Urothelium cell line (cell line): ENCODE measurements at regions not wholly inside any gene's neighbourhood (a gene's known extent, or its start where the extent isn't known, plus 50 kb on each side); places are given as distances from the start of the nearest gene placed in this dataset.
A peak's percentile ranks its signal among the peaks of the same experiment; 100 is the strongest.
"Not testable (repeated sequence)": the region's sequence is repeated elsewhere in the genome, so short reads cannot be mapped to it uniquely, and the experiment has no call there.

Experiments used
- DNase-seq: peaks from one replicate; pipeline ENCODE4 v3.0.0; 2011; ENCODE audit warnings: low spot score, mixed read lengths
- FAIRE-seq: peaks from 2 replicates; lab custom pipeline; 2011; peaks lifted over from hg19 to GRCh38; lab: Jason Lieb, UNC

DNA sequence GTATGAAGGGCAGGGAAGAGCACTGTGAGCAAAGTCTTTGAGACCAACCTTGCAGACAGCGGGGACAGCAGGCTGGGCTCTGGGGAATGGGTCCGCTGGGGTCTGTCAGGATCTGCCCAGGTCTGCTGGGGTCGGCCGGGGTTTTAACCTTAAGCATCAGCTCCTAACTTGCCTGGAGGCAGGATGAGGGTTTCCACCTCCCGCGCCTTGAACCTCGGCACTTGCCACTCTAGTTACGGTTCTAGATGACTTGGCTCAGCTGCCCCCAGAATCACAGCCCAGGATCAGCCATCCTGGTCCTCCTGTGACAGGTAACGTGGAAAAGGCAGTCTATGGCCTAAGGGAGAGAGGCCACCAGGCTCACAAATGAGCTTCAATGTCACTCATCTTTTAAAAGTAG lies 50.4 kb upstream of the CACUL1 start:
- FAIRE-seq (no peak), DNase-seq (no peak)

DNA sequence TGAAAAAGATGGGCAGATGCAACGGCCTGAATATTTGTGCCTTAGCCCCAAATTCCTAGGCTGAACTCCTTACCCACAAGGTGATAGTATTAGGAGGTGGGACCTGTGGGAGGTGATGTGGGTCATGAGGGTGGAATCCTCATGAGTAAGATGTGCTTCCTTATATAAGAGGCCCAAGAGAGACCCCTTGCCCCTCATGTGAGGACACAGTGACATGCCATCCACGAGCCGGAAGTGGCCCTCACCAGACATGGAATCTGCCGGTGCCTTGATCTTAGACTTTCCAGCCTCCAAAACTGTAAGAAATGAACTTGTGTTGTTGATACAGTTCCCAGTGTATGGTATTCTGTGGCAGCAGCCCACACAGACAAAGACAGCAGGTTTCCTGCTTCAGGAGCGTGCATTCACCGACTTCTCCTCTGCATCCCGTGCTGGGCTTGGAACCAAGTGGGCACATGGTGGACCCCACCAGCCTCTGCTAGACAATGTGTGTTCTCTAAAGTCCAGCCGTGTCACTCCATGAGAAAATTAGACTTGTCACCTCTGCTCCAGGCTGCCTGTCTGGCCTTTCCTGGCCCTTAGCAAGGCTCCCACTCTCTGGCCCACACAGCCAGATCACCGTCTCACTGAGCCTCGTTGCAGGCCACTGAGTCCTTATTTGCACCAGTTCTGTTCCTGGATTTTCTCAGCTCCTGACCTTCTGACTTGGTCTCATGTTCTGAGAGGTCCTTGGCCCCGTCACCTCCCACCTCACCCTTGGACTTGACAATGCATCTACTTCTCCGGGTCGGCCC lies 52.9 kb upstream of the CACUL1 start:
- no peak for FAIRE-seq

GRCh38 chr10:118808601-118809356 lies 54.0 kb upstream of the CACUL1 start:
- FAIRE-seq = no peak
- no peak for DNase-seq

More for the DNA sequence above, 52.9 kb upstream of the CACUL1 start:
- no peak for DNase-seq

- no peak for DNase-seq
- no peak for FAIRE-seq
Observed at GRCh38 chr10:118809357-118810220, 54.8 kb upstream of the CACUL1 start.

GRCh38 chr10:118810796-118811505 lies 56.2 kb upstream of the CACUL1 start:
- DNase-seq (no peak), FAIRE-seq (no peak)

DNA sequence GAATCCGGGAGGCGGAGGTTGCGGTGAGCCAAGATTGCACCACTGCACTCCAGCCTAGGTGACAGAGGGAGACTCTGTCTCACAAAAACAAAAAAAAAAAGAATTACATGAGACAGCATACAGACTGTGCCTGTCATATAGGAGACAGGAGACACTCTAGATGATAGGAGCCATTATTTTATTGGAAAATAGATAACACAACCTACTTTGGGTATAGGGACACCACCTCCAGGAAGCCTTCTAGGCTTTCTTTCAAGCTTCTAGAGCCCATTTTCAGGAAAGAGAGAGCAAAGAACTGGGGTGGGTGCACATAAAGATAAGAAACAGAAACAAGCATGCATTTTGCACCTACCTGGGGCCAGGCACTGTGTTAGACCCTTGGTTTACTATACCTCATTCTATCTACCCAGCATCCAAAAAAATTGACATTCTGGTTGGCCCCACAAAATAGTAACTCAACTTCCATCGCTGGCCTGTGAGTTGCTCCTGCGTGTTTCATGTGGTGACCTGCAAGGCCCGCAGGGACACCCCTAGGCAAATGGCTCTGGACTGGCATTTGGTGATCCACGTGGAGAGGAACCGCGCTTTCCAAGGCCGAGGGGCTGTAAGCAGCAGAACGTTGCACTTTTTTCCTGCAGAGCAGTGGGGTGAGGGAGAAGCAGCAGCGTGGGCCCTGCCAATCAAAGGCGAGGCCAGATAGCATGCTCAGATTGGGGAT lies 57.1 kb upstream of the CACUL1 start:
- FAIRE-seq (no peak), DNase-seq (no peak)

DNA sequence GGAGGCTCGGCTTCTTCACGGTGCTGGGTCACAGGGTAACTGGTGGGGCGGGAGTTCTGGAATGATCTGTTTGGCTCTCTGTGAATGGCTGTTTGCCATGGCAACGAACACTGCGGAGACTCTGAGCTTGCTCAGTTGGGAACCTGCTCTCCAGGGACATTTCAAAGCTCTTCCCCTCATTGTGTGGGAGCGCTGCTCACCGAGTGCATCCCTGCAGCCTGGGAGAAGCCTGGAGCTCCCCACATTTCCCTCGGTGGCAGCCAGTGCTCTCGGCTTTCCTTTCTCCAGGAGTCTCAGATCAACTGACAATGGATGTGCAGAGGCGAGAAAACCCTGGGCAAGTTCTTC lies 57.6 kb upstream of the CACUL1 start:
- FAIRE-seq = no peak
- DNase-seq = no peak

DNA sequence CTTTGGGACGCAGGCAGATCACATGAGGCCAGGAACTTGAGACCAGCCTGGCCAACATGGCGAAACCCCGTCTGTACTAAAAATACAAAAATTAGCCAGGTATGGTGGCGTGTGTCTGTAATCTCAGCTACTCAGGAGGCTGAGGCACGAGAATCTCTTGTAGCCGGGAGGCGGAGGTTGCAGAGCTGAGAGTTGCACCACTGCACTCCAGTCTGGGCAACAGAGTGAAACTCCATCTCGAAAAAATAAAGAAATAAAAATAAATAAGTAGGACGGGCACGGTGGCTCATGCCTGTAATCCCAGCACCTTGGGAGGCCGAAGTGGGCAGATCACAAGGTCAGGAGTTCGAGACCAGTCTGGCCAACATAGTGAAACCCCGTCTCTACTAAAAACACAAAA lies 58.2 kb upstream of the CACUL1 start:
- FAIRE-seq, DNase-seq: not testable (repeated sequence)

DNA sequence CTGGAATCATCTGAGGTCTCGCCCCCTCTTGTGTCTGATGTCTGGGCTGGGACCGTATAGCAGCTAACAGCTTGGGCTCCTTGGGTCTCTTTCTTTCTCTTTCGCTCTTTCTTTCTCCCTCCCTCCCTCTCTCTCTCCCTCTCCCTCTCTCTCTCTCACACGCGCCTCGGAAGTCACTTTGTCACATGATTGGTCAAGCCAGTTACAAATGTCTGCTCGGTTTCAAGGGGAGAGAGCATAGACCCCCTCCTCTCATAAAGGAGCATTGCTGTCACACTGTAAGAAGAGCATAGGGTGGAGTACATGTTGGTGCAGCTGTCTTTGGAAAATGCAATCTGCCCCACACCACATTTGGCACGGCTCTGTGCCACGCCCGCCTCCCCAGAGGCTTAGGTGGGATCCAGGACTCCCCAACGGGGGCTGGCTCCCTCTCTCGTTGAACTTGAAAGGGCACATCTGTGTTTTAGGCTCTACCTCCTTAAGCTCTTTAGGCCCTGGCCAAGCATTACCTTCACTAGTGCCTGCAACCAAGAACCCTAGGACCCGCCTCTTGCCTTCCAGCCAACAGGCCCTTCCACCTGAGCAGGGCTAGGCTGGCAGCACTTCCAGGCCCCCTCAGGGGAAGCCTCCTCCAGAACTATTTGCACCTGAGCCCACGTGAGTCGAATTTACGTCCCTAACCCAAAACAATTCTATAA lies 61.9 kb upstream of the CACUL1 start:
- FAIRE-seq (peak; percentile 27), DNase-seq (no peak)

- FAIRE-seq (no peak), DNase-seq (no peak)
Observed at GRCh38 chr10:118817328-118818068, 62.7 kb upstream of the CACUL1 start.

GRCh38 chr10:118818621-118819221 lies 64.0 kb upstream of the CACUL1 start:
- DNase-seq (no peak), FAIRE-seq (no peak)

GRCh38 chr10:118820326-118821116 lies 65.8 kb upstream of the CACUL1 start:
- FAIRE-seq = no peak
- no peak for DNase-seq

DNA sequence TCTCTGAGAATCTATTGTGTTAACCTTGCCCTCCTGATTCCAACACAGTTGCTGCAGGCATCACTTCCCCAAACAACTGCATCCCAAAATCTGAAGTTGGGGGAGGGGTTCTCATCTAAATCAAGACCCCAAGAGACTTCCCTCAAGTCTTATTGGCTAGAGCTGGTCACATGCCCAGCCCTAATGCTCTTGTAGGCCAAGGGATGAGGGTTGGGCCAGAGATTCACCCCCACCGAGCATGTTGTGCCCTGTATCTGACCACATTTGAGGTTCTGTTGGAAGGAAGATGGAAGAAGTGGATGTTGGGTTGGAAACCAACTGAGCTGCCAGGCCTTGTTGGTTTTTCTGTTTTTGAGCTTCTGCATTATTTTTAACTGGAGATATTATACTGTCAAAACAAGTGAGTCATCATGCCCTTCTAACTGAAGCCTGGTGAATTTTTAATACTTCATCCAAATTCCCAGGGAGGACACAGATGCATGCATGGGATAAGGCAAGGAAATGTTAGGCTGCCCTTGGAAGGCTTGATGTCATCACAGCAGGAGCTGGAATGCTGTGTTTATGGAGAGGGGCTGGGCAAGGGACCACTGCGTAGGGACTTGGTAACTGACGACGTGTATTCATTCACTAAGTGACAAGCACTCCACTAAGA lies 68.6 kb upstream of the CACUL1 start:
- FAIRE-seq (no peak), DNase-seq (no peak)

DNA sequence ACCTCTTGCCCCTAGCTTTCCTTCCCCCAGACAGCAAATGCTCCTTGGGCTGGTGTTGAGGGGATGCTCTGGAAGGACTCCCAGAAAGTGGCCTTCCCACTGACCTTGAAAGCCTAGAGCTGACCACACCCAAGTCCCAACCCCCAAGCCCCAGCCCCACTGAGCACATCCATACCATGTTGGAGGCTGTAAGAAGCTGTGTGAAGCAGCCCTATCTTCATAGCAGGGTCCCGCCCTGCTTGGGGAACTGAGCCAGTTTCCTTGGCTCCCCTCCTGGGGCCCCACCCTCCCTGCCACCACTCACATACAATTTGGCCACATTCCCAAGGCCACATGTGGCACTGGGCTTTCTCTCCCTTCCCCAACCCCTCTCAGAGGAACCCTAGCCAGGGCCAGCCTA lies 72.3 kb upstream of the CACUL1 start:
- FAIRE-seq (no peak), DNase-seq (no peak)

- FAIRE-seq (no peak), DNase-seq (no peak)
Observed at GRCh38 chr10:118827466-118828155, 72.8 kb upstream of the CACUL1 start.

GRCh38 chr10:118832241-118832651 lies 77.5 kb upstream of the CACUL1 start:
- FAIRE-seq = no peak
- no peak for DNase-seq
